ENCODE measurements at regions not wholly inside any gene's neighbourhood (a gene's known extent, or its start where the extent isn't known, plus 50 kb on each side); places are given as distances from the start of the nearest gene placed in this dataset.

DNA sequence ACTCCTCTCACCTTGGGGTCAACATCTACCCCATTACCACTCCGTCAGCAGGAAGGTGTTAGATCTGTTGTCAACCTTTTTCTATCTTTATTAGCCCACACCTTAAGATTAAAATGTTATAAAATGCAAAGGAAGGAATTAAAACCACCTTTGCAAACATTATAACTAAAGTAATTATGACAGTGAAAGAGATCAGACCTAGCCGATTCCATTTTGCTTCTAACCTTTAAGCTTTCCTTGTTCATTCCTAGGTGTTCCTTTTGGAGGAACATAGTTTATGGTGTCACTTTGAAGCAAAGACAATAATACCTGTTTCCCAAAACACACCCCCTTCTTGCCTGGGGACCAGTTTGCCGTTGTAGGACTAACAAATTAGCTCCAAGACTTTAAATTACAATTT is 1223.0 kb upstream of the ADGRB3 start:
- in situ Hi-C loops (cut with MboI; ENCODE audit: low pct_ligation_motif_present in 1 of 4, low pct_unique_long_range_greater_than_20kb in 1 of 4, low sequenced_read_pairs in 3 of 4) (no loop called here), intact Hi-C loops (cut with DNase I; ENCODE audit: low total_unique reads) (no loop called here)
- Histone ChIP-seq H3K27ac (no peak overlapping the region), H3K27me3 (no peaks in the 10 kb centered on the region), H3K36me3 (no peaks in the 10 kb centered on the region), H3K4me1 (no peaks in the 10 kb centered on the region), H3K9me3 (no peaks in the 10 kb centered on the region), H3K4me3 (no peak overlapping the region)
- TF ChIP-seq POLR2AphosphoS5 (IDR thresholded peaks at IDR 0.05): no peak
- TF ChIP-seq POLR2A (IDR thresholded peaks at IDR 0.05): no peak
- no peak for TF ChIP-seq EP300 (IDR thresholded peaks at IDR 0.05; ENCODE audit: low read depth)
- TF ChIP-seq, protein P1, sequence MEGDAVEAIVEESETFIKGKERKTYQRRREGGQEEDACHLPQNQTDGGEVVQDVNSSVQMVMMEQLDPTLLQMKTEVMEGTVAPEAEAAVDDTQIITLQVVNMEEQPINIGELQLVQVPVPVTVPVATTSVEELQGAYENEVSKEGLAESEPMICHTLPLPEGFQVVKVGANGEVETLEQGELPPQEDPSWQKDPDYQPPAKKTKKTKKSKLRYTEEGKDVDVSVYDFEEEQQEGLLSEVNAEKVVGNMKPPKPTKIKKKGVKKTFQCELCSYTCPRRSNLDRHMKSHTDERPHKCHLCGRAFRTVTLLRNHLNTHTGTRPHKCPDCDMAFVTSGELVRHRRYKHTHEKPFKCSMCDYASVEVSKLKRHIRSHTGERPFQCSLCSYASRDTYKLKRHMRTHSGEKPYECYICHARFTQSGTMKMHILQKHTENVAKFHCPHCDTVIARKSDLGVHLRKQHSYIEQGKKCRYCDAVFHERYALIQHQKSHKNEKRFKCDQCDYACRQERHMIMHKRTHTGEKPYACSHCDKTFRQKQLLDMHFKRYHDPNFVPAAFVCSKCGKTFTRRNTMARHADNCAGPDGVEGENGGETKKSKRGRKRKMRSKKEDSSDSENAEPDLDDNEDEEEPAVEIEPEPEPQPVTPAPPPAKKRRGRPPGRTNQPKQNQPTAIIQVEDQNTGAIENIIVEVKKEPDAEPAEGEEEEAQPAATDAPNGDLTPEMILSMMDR (IDR thresholded peaks at IDR 0.05): no peak
- 54 to 55% methylated on average over 3 of the region's 3 CpGs for WGBS, 2 donors (ENCODE audit: low coverage in 1 of 2)
- no peak for DNase-seq

DNA sequence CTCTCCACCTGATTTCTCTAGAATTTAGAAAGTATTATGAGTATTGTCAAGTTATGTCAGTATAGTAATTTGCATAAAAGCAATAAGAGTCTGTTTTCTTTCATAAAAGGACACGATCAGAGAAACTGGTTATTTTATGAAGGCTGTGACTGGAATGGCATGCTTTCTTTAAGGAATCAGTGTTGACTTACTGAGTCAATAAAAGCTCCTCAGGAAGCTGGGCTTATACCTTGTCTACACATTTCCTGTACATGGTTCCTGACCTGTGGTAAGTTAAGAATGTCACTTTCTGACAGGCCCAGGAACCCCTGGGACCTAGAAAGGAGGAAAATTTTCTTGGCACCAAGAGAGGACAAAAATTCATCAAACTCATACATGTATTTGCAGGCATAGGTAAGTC is 1224.0 kb upstream of the ADGRB3 start:
- Histone ChIP-seq H3K36me3 (no peaks in the 10 kb centered on the region), H3K27me3 (no peaks in the 10 kb centered on the region), H3K4me3 (no peak overlapping the region), H3K9me3 (no peaks in the 10 kb centered on the region), H3K27ac (no peak overlapping the region), H3K4me1 (no peaks in the 10 kb centered on the region)
- DNase-seq: no peak
- 0 to 16% methylated on average over 1 of the region's 1 CpG for WGBS, 2 donors (ENCODE audit: low coverage in 1 of 2)
- TF ChIP-seq, protein P1 (IDR thresholded peaks at IDR 0.05): no peak
- TF ChIP-seq EP300 (IDR thresholded peaks at IDR 0.05; ENCODE audit: low read depth) (no peak), POLR2AphosphoS5 (IDR thresholded peaks at IDR 0.05) (no peak), POLR2A (IDR thresholded peaks at IDR 0.05) (no peak)
- intact Hi-C loops (cut with DNase I; ENCODE audit: low total_unique reads): no loop called here
- in situ Hi-C loops (cut with MboI; ENCODE audit: low pct_ligation_motif_present in 1 of 4, low pct_unique_long_range_greater_than_20kb in 1 of 4, low sequenced_read_pairs in 3 of 4): no loop called here

DNA sequence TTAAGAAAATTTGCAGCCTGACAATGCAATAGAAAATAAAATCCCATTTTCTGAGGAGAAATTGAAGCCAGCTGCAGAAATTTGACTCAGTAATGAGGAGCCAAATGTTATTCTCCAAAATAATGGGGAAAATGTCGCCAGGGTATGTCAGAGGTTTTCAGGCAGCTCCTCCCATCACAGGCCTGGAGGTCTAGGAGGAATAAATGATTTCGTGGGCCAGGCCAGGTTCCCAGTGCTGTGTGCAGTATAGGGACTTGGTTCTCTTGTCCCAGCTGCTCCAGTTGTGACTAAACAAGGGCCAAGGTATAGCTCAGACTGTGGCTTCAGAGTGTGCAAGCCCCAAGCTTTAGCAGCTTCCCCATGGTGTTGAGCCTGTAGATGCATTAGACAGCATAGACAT is 1240.8 kb upstream of the ADGRB3 start:
- intact Hi-C loops (cut with DNase I; ENCODE audit: low total_unique reads) (no loop called here), in situ Hi-C loops (cut with MboI; ENCODE audit: low pct_ligation_motif_present in 1 of 4, low pct_unique_long_range_greater_than_20kb in 1 of 4, low sequenced_read_pairs in 3 of 4) (no loop called here)
- no peak overlapping the region for H3K27ac ChIP-seq
- TF ChIP-seq, protein P1 (IDR thresholded peaks at IDR 0.05): no peak
- TF ChIP-seq POLR2AphosphoS5 (IDR thresholded peaks at IDR 0.05): no peak
- TF ChIP-seq POLR2A (IDR thresholded peaks at IDR 0.05): no peak
- no peak for TF ChIP-seq EP300 (IDR thresholded peaks at IDR 0.05; ENCODE audit: low read depth)
- no peak overlapping the region for H3K4me3 ChIP-seq
- DNase-seq: no peak
- no peaks in the 10 kb centered on the region for H3K4me1 ChIP-seq
- H3K9me3 ChIP-seq: no peaks in the 10 kb centered on the region
- H3K36me3 ChIP-seq: no peaks in the 10 kb centered on the region
- 25% methylated on average over 2 of the region's 2 CpGs; no CpG with 5 or more reads in 1 of the 2 donors for WGBS, 2 donors (ENCODE audit: low coverage in 1 of 2)
- H3K27me3 ChIP-seq: no peaks in the 10 kb centered on the region

DNA sequence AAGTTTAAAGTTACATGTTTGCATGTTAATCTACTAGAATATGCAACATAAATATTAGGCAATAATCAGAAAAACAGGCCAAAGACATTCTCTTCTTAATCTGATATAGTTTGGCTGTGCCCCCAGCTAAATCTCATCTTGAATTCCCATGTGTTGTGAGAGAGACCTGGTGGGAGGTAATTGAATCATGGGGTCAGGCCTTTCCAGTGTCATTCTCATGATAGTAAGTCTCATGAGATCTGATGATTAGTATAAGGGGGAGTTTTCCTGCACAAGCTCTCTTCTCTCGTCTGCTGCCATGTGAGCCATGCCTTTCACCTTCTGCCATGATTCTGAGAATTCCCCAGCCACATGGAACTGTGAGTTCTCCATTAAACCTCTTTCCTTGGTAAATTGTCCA is 1241.7 kb upstream of the ADGRB3 start:
- 56% methylated on average over 1 of the region's 1 CpG; no CpG with 5 or more reads in 1 of the 2 donors for WGBS, 2 donors (ENCODE audit: low coverage in 1 of 2)
- no peaks in the 10 kb centered on the region for H3K27me3 ChIP-seq
- H3K4me1 ChIP-seq: no peaks in the 10 kb centered on the region
- in situ Hi-C loops (cut with MboI; ENCODE audit: low pct_ligation_motif_present in 1 of 4, low pct_unique_long_range_greater_than_20kb in 1 of 4, low sequenced_read_pairs in 3 of 4): no loop called here
- no peaks in the 10 kb centered on the region for H3K9me3 ChIP-seq
- intact Hi-C loops (cut with DNase I; ENCODE audit: low total_unique reads): no loop called here
- DNase-seq: no peak
- no peaks in the 10 kb centered on the region for H3K36me3 ChIP-seq
- no peak overlapping the region for H3K27ac ChIP-seq
- TF ChIP-seq POLR2A (IDR thresholded peaks at IDR 0.05) (no peak), POLR2AphosphoS5 (IDR thresholded peaks at IDR 0.05) (no peak), EP300 (IDR thresholded peaks at IDR 0.05; ENCODE audit: low read depth) (no peak)
- TF ChIP-seq, protein P1 (IDR thresholded peaks at IDR 0.05): no peak
- no peak overlapping the region for H3K4me3 ChIP-seq
